Activated CD8-positive, alpha-beta memory T cell treated with anti-CD3 and anti-CD28 coated beads for 4 hours (primary cell): ENCODE measurements at regions not wholly inside any gene's neighbourhood (a gene's known extent, or its start where the extent isn't known, plus 50 kb on each side); places are given as distances from the start of the nearest gene placed in this dataset.

Source experiments
- DNase-seq, 2 donors: peaks; one replicate each; pipeline ENCODE4 v3.0.0-alpha.2; 2020; ENCODE audit warnings: low read depth in 2 of 2

GRCh38 chr16:85309656-85310587 is 197.7 kb upstream of the CIBAR2 start:
- DNase-seq = no peak

DNA sequence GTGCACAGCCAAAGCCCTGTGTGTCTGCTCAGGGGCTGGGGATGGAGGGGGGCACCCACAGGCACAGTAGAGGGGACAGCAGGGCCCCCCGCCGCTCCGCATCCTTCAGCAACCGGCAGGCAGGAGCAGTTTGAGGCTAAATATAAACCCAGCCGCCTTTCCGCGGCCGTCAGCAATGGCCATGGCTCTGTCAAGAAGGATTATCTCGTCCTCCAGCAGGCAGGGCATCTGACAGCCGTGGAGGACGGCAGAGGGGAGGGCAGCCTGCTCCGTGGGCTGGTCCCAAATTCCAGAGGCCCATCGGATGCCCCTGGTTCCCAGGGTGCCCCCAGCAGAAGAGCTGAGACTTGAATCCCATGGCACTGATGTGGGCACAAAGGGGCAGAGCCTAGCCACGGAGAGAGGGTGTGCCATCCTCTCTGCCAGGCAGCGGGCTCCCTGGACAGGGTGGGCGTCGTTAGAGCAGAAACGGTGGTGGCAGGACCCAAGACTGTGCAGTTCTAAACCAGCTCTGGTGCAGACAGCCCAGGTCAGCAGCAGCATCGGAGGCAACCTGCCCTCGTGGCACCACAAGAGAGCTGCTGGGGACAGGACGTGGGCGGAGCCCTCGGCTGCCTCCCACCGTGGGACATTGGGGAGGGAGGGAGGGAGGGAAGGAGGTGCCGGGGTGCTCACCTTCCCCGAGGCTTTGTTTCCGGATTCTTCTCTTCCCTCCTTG is 198.8 kb upstream of the CIBAR2 start:
- DNase-seq = no peak

DNA sequence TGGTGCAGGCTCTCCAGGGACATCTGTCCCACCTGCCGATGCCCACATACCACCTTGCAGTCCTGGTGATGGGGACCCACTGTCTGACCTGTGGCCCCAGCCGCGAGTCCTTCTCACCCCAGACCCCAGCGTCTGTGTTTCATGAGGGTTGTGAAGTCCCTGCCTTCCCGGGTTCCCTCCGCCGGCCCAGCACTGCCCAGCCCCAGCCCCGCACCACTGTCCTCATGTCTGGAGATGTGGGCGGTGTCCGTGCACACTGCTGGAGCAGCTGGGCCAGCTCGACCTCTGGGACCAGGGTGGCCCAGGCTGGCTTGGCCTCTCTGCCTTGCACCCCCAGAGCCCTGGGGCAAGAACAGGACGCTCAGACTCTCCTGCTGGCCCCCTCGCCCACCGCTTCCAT is 199.5 kb upstream of the CIBAR2 start:
- no peak for DNase-seq

- DNase-seq = no peak
Measured at GRCh38 chr16:85312174-85312573, 199.9 kb upstream of the CIBAR2 start.

DNA sequence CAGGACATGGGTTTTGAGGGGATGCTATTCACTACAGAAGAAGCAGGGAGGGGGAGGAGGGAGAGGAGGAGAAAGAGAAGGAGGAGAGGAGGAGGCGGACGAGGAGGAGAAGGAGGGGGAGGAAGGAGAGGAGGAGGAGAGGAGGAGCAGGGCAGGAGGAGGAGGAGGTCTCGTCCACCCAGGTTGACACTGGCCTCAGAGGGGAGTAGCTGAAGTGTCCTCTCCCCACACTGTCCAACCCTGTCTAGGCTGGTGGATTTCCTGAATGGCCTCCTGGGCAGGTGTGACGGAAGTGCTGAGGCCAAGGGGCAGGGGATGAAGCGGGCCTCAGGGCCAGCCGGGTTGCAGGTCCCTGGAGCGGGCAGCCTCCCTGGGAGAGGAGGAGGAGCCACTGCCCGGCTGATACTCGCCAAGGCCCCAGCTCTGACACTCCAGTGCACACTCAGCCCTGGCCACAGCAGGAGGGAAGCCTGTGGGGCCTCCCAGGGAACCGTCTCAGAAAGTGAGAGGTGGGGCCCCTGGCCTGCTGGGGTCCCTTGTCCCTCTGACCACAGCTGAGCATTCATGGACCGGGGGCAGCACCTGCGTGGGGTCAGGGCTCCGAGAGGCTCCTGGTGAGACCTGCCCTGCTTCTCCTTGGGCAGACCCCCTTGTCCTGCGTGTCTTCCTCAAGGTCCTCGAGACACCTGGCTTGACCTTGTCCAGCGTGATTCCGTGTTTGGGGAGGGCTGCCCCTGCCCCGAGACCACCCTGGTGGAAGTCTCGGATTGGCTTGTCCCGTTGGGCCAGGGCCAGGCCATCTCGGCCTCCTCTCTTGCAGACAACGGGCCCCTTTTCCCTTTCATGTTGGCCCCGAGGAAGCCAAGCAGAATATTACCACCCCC is 200.6 kb upstream of the CIBAR2 start:
- DNase-seq = no peak

DNA sequence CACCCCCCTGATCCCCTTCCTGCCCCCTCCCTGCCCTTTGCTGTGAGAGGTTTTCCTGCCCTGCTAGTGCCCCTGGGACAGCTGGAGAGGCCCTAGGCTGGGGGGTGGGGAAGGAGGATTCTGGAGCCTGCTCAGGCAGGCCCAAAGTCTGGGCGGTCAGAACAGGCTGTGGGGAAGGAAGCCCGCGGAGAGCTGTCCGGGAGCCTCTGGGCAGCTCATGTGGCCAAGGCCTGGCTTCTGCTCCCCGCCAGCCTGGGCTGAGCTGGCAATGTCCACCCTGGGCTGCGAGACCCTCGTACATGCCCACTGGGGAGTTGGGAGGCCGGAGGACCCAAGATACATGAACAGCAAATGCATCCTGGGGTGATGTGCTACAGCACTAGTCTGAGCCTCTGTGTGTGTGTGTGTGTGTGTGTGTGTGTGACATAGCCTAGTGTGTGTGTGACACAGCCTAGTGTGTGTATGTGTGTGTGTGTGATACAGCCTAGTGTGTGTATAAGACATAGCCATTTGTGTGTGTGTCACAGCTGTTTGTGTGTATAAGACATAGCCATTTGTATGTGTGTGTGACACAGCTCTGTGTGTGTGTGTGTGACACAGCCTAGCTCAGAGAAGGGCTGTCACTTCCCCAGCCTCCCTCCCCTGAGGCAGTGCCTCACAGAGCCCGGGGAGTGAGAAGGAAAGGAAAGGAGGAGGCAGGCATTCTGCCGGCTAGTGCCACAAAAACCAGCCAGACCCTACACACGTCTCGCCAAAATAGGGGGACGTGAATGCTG is 201.4 kb upstream of the CIBAR2 start:
- DNase-seq = no peak

DNA sequence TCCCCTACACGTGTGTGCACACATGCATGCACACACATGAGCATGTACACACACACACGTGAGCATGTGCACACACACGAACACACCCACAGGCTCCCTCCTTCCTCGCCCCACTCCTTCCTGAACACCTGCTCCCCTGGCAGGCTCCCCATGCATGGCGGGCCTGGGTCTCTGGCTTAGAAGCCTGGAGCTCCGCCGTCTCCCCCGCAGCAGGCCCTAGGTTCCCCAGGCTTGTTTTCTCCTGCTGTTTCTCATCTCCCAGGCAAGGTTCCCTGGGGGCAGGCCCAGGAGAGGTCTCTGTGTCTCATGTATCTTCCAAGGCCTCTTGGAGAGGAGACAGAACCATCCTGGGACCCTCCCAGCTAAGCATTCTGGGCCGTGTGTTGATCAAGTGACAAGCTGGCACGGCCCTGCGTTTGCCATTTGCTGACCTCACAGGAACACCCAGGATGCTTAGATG is 202.3 kb upstream of the CIBAR2 start:
- no peak for DNase-seq

GRCh38 chr16:85315866-85316265 is 203.6 kb upstream of the CIBAR2 start:
- DNase-seq = no peak

GRCh38 chr16:85316321-85316919 is 204.1 kb upstream of the CIBAR2 start:
- DNase-seq = no peak

- DNase-seq = no peak
Measured at GRCh38 chr16:85316944-85317343, 204.7 kb upstream of the CIBAR2 start.

DNA sequence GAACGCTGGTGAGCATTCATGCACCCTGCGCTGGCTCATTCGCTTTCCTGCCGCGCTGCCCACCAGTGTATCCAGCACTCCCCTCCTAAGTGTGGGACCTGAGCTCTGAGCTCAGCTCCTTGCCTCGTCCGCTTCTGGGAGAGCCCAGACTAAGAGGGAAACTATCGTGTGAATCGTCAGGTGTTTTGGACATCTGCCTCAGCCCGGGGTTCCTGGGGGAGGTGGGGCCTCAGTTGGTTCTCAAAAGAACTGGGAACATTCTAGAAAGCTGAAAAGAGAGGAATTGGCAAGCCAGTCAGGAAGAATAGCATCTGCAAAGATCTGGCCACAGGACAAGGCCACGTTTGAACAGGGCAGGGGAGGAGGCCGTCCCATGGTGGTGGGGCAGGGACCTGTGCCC is 205.4 kb upstream of the CIBAR2 start:
- DNase-seq = no peak

DNA sequence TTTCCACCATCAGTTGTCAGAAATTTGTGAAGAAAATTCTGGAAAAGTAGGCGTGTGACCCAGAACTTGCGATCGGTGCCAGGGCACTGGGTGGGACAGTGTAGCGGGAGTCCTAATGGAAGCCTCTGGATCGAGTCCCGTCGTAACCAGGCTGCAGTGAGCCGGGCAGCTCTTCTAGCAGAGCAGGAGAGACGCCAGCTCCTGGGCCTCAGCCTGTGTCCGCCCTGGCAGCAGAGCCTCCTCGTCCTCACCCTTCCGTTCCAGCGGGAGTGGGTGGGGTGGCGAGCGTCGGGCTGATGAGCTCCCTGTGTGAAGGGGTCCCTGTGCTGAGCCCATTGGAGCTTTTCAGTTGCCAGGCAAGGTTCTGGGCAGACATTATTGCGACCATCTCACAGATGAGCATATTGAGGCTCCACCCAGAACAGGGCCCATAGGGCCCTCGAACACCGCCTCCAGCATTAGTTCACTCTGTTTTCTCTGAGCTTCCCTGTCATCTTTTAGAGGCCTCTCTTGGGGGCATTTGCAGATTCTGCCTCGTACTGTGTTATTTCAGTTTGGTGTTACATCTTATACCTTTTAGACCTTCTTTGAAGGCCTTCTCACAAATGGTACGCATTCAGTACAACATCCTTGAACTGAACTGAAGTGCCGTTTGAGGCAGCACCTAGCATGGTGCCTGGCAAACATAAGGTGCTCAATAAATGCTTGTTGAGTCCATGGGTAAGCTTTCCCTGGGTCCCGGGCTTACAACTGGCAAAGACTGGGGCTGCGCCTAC is 207.1 kb upstream of the CIBAR2 start:
- DNase-seq = no peak

DNA sequence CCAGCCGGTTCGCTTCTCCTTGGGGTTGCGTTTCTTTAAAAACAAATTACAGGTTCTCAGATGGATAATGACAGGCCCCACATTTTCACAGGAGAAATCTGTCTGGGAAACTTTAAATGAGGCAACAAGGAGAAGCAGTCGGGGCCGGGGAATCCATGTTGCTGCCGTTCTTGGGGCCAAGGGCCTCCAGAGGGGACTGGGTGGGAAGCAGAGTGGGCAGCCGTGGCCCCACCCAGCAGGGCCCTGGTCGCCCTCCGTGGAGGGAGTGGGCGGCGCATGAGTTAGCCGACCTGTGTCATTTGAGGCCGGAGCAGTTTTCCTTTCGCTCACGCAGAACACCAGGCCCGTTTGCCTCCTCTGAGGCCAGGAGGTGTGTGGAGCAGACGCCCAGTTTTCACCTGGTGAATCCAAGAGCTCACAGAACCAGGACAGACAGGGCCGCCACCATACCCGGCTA is 207.7 kb upstream of the CIBAR2 start:
- DNase-seq = no peak

- DNase-seq = no peak
Measured at GRCh38 chr16:85320677-85321385, 208.6 kb upstream of the CIBAR2 start.

GRCh38 chr16:85321509-85322271 is 209.4 kb upstream of the CIBAR2 start:
- no peak for DNase-seq

DNA sequence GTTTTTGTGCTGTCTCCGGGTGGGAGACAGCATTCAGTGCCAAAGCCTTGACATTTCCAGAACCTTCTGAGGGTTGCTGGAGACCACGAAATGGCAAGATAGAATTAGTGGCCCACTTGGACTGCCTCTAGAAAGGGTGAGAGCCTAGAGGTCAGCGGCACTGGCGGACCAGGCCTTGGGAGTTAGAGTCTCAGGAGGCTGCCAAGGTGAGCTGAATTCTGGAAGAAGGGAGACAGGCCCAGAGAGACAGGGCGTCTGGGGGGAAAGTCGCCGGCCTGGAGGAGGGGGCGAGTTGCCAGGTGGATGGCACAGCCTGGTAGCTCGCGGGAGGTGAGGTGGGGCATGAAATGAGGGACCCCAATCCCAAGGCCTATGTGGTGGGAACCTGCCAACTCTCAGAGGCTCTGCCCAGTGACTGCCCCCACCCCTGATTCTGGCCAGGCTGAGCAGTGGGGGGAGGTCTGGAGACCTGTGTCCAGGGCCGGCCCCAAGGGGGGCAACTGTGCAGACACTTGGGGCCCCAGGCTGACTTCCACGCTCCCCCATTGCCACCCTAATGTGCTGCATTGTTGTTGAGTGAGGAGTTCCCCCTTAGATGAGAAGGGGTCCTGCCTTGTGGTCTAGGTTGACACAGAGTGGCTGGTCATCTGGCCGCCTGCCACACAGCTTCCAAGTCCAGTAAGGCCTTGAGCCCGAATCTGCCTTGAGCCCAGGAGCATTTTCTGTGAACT is 211.1 kb upstream of the CIBAR2 start:
- DNase-seq = no peak

- no peak for DNase-seq
Measured at GRCh38 chr16:85323961-85324253, 211.6 kb upstream of the CIBAR2 start.

- no peak for DNase-seq
Measured at GRCh38 chr16:85324488-85324887, 212.2 kb upstream of the CIBAR2 start.
